Natural killer cell treated with Interleukin-12 subunit alpha and Interleukin-12 subunit beta and Interleukin-15 and Interleukin-18, amount 100 ng/mL, for 72 hours (primary cell): ENCODE measurements at regions not wholly inside any gene's neighbourhood (a gene's known extent, or its start where the extent isn't known, plus 50 kb on each side); places are given as distances from the start of the nearest gene placed in this dataset.

Experiments
- ATAC-seq, 2 donors: fragments of 150-1000 bp; cut with Tn5 transposase in 1 of 2; sonication (Bioruptor Pico), chemical (Tn5 transposase) in 1 of 2; 2 replicates each; pipeline ENCODE4 v1.10.0; 2021
- DNase-seq: peaks from one replicate; pipeline ENCODE4 v3.0.0; 2022; ENCODE audit warnings: low spot score
- H3K27ac Mint-ChIP-seq, 2 donors: 1 replicate in 1 of 2; 2 replicates in 1 of 2; pipeline ENCODE4 v1.8.0; 2022; ENCODE audit warnings: mixed read lengths in 2 of 2, mild to moderate bottlenecking in 1 of 2, moderate library complexity in 1 of 2
- H3K27me3 Mint-ChIP-seq, 2 donors: 1 replicate in 1 of 2; 2 replicates in 1 of 2; pipeline ENCODE4 v1.8.0; 2022; ENCODE audit warnings: mixed read lengths in 2 of 2
- H3K36me3 Mint-ChIP-seq: one replicate; pipeline ENCODE4 v1.8.0; 2022; ENCODE audit warnings: mixed read lengths
- H3K4me1 Mint-ChIP-seq, 2 donors: 1 replicate in 1 of 2; 2 replicates in 1 of 2; pipeline ENCODE4 v1.8.0; 2022; ENCODE audit warnings: low read depth in 2 of 2, mixed read lengths in 2 of 2, mild to moderate bottlenecking in 1 of 2
- H3K4me3 Mint-ChIP-seq: one replicate; pipeline ENCODE4 v1.8.0; 2022; ENCODE audit warnings: mixed read lengths
- H3K9me3 Mint-ChIP-seq: 2 replicates; pipeline ENCODE4 v1.8.0; 2022; ENCODE audit warnings: mixed read lengths

DNA sequence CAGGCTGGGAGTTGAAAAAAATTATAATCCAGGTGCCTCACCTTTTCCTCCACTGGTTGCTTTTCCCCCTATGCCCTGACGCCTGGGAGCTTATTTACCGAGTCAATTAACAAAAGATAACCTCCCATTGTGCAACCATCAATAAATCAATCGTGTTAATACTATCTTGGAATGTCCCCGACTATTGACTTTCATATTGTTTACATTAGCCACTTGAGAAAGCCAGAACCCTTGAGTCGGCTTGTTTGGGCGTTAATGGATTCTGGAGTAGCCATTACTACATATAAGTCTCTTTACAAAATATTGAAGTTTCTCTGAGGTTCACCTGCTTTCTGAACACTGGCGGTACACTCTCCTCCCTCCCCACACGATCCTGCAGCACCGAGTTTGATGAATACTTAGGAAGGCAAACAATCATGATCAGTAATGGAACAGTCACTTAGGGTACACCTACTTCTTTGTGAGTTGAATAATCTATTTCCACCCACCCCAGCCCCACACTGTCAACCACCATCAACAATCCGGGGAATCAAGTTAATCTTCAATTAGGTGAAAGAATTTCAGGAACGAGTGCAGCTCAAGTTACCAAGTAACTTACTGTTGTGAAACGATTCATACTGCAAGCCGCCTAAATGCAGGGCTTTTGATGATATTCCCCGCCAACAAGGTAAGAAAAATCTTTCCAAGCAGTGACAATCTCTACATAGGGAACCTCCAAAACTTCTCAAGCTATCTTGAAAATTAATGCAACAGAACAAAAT is 159.3 kb upstream of the NR2F2 start:
- no peak for ATAC-seq
- H3K27me3 Mint-ChIP-seq: peaks cover 27 to 39% of the 10 kb centered on the region in 2 donors
- no peaks in the 10 kb centered on the region for H3K36me3 Mint-ChIP-seq
- H3K27ac Mint-ChIP-seq: no peak overlapping the region
- no peak overlapping the region for H3K4me3 Mint-ChIP-seq
- no peaks in the 10 kb centered on the region for H3K9me3 Mint-ChIP-seq
- DNase-seq: no peak
- no peaks in the 10 kb centered on the region for H3K4me1 Mint-ChIP-seq

DNA sequence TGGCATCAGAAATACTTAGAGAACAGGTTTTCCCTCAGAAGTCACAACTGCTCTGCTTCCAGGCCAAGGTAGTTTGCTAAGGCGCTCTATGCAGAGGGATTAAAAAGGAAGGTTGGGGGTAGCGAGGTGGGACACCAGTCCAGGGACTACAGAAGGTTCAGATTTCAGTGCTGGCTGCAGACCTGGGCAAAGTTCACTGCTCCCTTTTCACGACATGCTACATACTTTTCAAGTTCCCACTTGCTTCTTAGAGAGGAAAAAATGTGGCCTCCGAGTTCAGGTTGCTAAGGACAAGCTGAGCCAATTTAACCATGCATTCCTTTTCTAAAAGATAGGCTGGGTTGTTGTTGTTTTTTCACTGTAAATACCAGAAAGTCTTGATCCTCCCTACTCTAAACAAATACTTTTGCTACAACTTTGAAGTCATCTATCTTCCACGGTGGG is 158.6 kb upstream of the NR2F2 start:
- H3K36me3 Mint-ChIP-seq: no peaks in the 10 kb centered on the region
- no peaks in the 10 kb centered on the region for H3K4me1 Mint-ChIP-seq
- H3K9me3 Mint-ChIP-seq: no peaks in the 10 kb centered on the region
- no peak for ATAC-seq
- peaks cover 22 to 32% of the 10 kb centered on the region in 2 donors for H3K27me3 Mint-ChIP-seq
- no peak overlapping the region for H3K4me3 Mint-ChIP-seq
- DNase-seq: no peak
- H3K27ac Mint-ChIP-seq: no peak overlapping the region

DNA sequence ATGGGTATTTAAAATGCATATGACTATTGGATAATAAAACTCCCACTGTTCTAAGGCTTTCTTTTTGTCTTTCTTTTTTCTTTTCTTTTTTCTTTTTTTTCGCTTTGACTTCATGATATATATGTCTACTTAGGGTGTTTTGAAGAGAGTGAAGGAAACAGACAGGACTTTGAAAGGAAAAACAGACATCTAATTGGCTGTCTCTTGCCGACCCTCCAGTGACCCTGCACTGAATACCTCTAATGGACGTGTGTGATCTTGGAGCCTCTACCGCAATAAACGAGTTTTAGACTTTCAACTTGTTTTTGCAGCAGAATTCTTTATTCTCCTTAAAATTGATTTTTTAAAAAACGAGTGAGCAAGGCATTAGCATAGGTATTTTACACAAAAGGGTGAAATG is 158.1 kb upstream of the NR2F2 start:
- Mint-ChIP-seq H3K4me3 (no peak overlapping the region), H3K27me3 (peaks cover 23 to 26% of the 10 kb centered on the region in 2 donors), H3K9me3 (no peaks in the 10 kb centered on the region), H3K36me3 (no peaks in the 10 kb centered on the region), H3K27ac (no peak overlapping the region), H3K4me1 (no peaks in the 10 kb centered on the region)
- ATAC-seq: no peak
- DNase-seq: no peak

DNA sequence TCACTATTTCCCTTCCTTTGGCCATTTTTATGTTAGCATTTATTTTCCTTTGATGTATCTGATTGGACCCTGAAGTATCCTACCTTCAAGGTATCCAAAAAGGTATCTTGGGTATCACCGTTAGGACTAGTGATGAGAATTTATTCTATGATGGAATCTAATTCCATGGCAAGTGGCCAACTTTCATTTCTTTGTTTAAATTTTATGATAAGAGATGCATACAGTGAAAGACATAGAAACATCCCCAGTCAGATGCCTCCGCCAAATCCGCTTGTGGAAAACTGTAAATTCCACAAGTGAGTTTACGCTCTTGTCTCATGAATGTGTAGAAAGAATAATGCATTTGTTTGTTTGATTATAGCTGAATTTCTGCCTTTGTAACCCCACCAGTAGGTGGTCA is 153.7 kb upstream of the NR2F2 start:
- DNase-seq (no peak), ATAC-seq (no peak)
- Mint-ChIP-seq H3K27me3 (peaks cover 12 to 29% of the 10 kb centered on the region in 2 donors), H3K27ac (no peak overlapping the region), H3K4me1 (no peaks in the 10 kb centered on the region), H3K9me3 (no peaks in the 10 kb centered on the region), H3K4me3 (no peak overlapping the region), H3K36me3 (no peaks in the 10 kb centered on the region)

DNA sequence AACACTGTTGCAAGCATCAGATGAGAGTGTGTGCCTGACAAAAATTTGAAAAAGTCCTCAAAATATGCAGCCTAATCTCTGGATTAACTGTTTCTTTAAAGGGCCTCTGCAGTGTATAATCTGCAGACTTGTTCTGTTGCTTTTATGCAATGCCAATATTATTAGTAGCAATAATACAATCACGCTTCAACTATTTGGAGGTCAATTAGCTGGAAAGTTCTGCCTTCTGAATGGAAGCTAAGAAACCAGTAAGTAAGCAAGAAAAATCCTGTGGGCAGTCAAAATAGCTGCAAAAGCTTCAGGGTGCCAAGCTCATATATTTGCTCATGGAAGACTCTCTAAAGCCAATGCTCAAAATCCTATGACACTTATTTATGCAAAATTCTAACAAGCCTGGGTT is 153.2 kb upstream of the NR2F2 start:
- Mint-ChIP-seq H3K36me3 (no peaks in the 10 kb centered on the region), H3K27ac (no peak overlapping the region), H3K9me3 (no peaks in the 10 kb centered on the region), H3K27me3 (peaks cover 12 to 30% of the 10 kb centered on the region in 2 donors), H3K4me1 (no peaks in the 10 kb centered on the region), H3K4me3 (no peak overlapping the region)
- ATAC-seq: no peak
- DNase-seq: no peak

DNA sequence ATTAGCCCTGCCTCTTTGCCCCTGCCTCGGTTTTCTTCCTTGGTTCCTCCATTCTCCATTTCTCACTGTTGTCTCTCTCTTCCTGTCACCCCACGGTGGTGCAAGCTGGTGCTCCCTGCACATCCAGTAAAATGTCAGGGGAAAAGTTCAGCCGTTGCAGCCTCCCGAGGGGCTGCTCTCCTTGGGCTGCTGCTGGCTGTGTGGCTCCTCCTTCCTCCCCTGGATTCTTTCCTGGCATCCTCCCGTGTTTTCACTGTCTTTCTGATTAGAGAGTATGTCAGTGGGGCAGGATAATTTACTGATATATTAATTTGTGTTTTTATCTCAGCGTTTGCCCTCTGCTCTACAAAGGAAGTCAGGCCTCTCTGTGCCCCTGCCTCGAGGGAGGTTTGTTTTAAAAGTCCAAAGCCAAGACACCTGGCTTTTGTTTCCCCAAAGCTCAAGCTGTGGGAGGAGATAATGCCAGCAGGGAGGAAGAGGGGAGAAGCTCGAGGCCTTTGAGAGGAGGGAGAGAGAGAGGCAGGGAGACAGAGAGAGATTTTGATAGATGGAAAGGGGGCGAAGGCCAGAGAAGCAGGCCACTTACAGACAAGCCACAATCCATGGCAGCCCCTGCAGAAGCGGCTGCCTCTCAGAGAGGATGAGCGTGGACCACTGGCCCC is 150.3 kb upstream of the NR2F2 start:
- Mint-ChIP-seq H3K27me3 (peaks cover 26 to 30% of the 10 kb centered on the region in 2 donors), H3K27ac (no peak overlapping the region), H3K4me3 (no peak overlapping the region), H3K36me3 (no peaks in the 10 kb centered on the region), H3K9me3 (no peaks in the 10 kb centered on the region), H3K4me1 (no peaks in the 10 kb centered on the region)
- DNase-seq (no peak), ATAC-seq (no peak)

DNA sequence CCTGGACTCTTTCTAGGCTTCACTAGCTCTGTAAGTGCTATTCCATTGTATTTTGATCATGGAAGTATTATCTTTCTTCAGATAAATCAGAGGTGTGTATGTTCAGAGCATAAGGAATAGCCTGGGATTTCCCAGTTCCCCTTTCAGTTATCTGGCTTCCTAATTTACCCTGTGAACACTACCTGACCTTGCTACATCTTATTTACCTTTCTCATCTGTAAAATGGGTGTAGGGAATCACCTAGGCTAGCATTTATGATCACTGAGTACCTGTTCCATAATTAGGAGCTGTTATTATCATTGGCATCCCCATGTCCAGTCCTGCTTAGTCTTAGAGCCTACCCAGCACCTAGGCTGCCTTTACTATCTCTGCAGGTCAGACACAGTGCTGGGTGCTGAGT is 149.3 kb upstream of the NR2F2 start:
- no peak overlapping the region for H3K4me3 Mint-ChIP-seq

DNA sequence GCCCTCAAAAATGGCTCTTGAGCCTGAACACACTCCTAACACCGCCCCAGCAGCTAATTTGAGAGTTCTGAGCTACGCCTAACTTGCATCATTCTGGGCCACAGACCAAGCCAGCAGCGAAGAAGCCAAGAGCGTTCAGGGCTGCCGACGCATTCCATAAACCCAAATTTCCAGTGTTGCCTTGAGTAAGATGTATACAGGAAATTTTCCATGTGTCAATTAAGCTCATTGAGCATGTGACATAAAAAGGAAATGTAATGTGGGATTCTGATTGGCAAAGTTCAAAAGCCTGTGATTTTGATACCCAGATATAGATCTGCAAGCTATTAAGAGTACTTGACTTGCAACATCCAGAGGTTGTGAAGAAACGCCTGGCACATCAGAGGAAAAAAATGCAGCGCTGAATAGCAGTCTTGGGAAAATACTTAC is 148.6 kb upstream of the NR2F2 start:
- Mint-ChIP-seq H3K4me3 (no peak overlapping the region), H3K36me3 (no peaks in the 10 kb centered on the region), H3K27me3 (peaks cover 36 to 39% of the 10 kb centered on the region in 2 donors), H3K9me3 (no peaks in the 10 kb centered on the region), H3K4me1 (no peaks in the 10 kb centered on the region), H3K27ac (no peak overlapping the region)
- no peak for DNase-seq
- no peak for ATAC-seq

More for the DNA sequence above, 149.3 kb upstream of the NR2F2 start:
- no peaks in the 10 kb centered on the region for H3K4me1 Mint-ChIP-seq
- peaks cover 34 to 35% of the 10 kb centered on the region in 2 donors for H3K27me3 Mint-ChIP-seq
- no peaks in the 10 kb centered on the region for H3K36me3 Mint-ChIP-seq
- ATAC-seq: no peak
- no peaks in the 10 kb centered on the region for H3K9me3 Mint-ChIP-seq
- no peak for DNase-seq
- no peak overlapping the region for H3K27ac Mint-ChIP-seq

DNA sequence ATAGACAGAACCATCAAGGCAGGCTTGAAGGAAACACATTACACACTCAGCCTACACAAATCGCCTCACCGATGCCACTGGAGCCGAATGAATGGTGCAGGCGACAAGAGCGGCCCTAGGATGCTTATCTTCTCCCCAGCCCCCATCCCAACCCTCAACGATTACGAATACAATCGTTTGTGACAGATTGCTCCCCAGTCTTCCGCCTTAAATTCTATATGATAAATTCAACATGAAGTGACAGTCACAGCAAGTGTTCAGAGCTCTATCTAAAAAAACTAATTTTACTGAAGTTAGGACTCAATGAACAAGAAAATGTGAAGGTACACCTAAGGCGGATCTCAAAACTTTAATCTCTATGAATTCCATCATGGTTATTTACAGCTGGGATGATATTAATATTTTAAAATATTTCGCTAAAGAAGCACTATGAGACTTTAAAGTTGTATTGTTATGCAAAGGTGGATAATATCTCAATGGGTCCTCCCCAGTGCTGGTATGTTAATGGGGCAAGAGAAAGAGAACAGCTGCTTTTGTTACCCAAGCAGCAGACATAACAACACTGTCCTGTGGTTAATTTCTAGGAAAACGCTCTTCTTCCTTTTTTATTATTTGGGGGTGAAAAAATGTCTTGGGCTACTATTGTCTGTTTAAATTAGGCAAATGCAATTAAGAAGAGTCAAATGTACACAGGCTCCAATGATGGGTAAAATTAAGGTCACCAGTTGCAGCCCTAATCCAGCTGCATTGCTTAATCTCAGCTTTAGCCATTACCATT is 147.6 kb upstream of the NR2F2 start:
- no peak overlapping the region for H3K27ac Mint-ChIP-seq
- no peaks in the 10 kb centered on the region for H3K9me3 Mint-ChIP-seq
- DNase-seq: no peak
- no peaks in the 10 kb centered on the region for H3K36me3 Mint-ChIP-seq
- peaks cover 35 to 39% of the 10 kb centered on the region in 2 donors for H3K27me3 Mint-ChIP-seq
- H3K4me3 Mint-ChIP-seq: no peak overlapping the region
- H3K4me1 Mint-ChIP-seq: no peaks in the 10 kb centered on the region
- no peak for ATAC-seq

DNA sequence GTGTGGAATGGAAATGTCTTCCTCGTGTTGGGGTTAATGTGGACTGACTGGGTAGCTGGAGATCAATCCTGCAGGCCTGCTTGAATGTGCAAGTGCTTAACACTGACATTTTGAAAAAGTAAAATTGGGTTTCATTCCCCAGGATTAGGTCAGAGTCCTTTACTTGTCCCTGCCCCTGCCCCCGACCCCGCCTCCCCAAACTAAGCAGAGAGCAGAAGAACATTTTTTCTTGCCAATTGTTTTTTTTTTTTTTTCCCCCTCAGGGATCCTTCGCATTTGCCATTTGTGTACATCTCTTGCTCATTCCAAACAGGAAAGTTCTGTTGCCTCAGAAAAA is 147.0 kb upstream of the NR2F2 start:
- peaks cover 33 to 36% of the 10 kb centered on the region in 2 donors for H3K27me3 Mint-ChIP-seq
- no peaks in the 10 kb centered on the region for H3K36me3 Mint-ChIP-seq
- H3K4me1 Mint-ChIP-seq: no peaks in the 10 kb centered on the region
- H3K9me3 Mint-ChIP-seq: no peaks in the 10 kb centered on the region
- no peak for ATAC-seq
- H3K4me3 Mint-ChIP-seq: no peak overlapping the region
- DNase-seq: no peak
- no peak overlapping the region for H3K27ac Mint-ChIP-seq

DNA sequence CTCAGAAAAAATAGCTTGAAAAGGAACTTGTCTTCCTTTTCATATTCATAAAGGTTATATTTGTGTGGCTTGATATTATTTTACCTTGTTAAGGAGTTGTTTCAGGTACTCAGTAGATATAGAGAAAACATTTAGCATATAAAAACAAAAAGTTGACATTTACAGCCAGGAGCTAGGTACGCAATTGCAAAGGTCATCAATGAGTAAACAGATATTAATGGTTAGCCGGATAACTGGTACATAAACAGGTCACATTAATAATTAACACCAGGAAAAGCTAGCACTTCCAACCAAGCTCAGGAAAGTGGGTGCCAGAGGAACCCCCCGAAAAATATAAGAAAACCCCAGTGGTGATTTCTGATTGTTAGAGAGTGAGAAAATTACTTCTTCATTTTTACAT is 146.6 kb upstream of the NR2F2 start:
- Mint-ChIP-seq H3K9me3 (no peaks in the 10 kb centered on the region), H3K27me3 (peaks cover 29 to 32% of the 10 kb centered on the region in 2 donors), H3K4me3 (no peak overlapping the region), H3K27ac (no peak overlapping the region), H3K36me3 (no peaks in the 10 kb centered on the region), H3K4me1 (no peaks in the 10 kb centered on the region)
- ATAC-seq (no peak), DNase-seq (no peak)

DNA sequence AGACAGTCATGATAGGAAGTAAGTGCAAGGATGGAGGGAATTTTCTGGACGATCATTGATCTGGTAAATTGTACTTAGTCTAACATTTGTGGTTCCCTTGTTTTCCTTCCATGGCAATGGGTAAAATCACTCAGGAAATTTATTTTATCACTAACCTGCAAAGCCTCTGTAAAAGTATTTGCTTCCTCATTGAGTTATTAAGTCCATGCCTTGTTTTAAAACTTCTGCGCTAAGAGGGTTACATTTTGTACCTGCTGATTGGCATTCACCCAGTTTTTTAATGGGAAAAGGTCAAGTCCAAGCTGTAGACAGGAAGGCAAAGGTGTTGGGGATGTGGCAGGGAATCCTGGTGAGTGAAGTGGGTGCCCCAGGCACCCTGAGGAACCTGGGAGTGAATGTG is 146.2 kb upstream of the NR2F2 start:
- H3K27ac Mint-ChIP-seq: no peak overlapping the region

DNA sequence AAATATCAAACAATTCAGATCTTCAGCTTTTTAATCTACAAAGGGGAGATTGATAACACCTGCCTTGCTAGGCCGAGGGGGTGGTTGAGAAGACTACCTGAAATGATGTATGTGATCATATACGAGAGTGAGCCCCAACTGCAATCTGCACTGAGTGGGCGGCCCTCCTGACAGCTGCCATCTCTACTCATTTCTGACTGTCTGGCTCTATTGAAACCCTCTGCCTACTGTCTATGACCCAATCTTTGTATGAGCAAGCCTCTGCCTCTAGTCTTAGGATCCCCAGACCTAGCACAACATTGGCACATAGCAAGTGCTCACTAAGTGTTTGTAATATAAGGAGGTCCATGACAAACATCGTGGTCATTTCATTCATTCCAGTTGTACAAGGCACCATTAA is 144.4 kb upstream of the NR2F2 start:
- Mint-ChIP-seq H3K4me3 (no peak overlapping the region), H3K27me3 (peaks cover 24 to 36% of the 10 kb centered on the region in 2 donors), H3K36me3 (no peaks in the 10 kb centered on the region), H3K27ac (no peak overlapping the region), H3K4me1 (no peaks in the 10 kb centered on the region), H3K9me3 (no peaks in the 10 kb centered on the region)
- DNase-seq: no peak
- no peak for ATAC-seq

More for the DNA sequence above, 146.2 kb upstream of the NR2F2 start:
- Mint-ChIP-seq H3K9me3 (no peaks in the 10 kb centered on the region), H3K4me3 (no peak overlapping the region), H3K36me3 (no peaks in the 10 kb centered on the region), H3K4me1 (no peaks in the 10 kb centered on the region), H3K27me3 (peaks cover 27 to 28% of the 10 kb centered on the region in 2 donors)
- no peak for DNase-seq
- no peak for ATAC-seq
